ENCODE measurements at regions not wholly inside any gene's neighbourhood (a gene's known extent, or its start where the extent isn't known, plus 50 kb on each side); places are given as distances from the start of the nearest gene placed in this dataset.

GRCh38 chr11:71084306-71085012 lies 167.9 kb downstream of the SHANK2 start:
- TF ChIP-seq BHLHE40 (IDR thresholded peaks at IDR 0.05; ENCODE audit: borderline replicate concordance): no peak
- no peak for TF ChIP-seq TARDBP (IDR thresholded peaks at IDR 0.05)
- TF ChIP-seq ELF4 (IDR thresholded peaks at IDR 0.05): no peak
- TF ChIP-seq SP1 (IDR thresholded peaks at IDR 0.05): no peak
- TF ChIP-seq FOXM1 (IDR thresholded peaks at IDR 0.05; ENCODE audit: borderline replicate concordance): no peak
